ENCODE measurements at regions not wholly inside any gene's neighbourhood (a gene's known extent, or its start where the extent isn't known, plus 50 kb on each side); places are given as distances from the start of the nearest gene placed in this dataset.

DNA sequence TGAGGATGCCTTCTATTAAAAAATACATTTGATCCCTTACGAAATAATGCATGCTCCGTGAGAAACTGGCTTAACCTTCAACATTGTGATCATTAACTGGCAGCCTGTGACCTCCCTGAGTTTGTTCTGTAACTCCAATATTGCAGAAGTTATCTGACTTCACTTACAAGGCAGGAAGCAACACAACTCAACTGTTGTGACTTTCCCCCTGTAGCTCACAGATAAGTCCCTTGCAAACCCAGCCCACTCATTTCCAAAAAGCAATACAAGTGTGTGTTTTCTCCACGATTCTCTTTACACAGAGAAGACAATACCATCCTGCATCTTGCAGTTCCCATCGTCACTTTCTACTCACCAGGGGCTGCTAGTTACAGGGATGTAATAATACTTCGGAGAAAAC is 304.7 kb upstream of the TMEM132C start:
- TF ChIP-seq EZH2 (IDR thresholded peaks at IDR 0.05; ENCODE audit: borderline replicate concordance, low read length) (no peak), CTCF (IDR thresholded peaks at IDR 0.05; ENCODE audit: low read length) (no peak)
